KMS-11 (cell line): ENCODE measurements at regions not wholly inside any gene's neighbourhood (a gene's known extent, or its start where the extent isn't known, plus 50 kb on each side); places are given as distances from the start of the nearest gene placed in this dataset.

Experiments
- H2AFZ ChIP-seq: fragments of 200-600 bp; sonication (generic); 2 replicates; pipeline ENCODE4 v1.6.1; 2016; ENCODE audit warnings: antibody characterized with exemption, mixed run types, low read depth
- H3K27ac ChIP-seq: fragments of 200-600 bp; sonication (generic); 2 replicates; pipeline ENCODE4 v1.6.1; 2016; ENCODE audit warnings: mild to moderate bottlenecking, mixed run types
- H3K27me3 ChIP-seq: fragments of 200-600 bp; sonication (generic); 2 replicates; pipeline ENCODE4 v1.6.1; 2017; ENCODE audit warnings: mild to moderate bottlenecking, low read depth, mixed run types, moderate library complexity; ENCODE audit not compliant: insufficient read depth
- H3K36me3 ChIP-seq: fragments of 200-600 bp; sonication (generic); 2 replicates; pipeline ENCODE4 v1.6.1; 2017; ENCODE audit warnings: mild to moderate bottlenecking, mixed run types; ENCODE audit not compliant: insufficient read depth
- H3K4me1 ChIP-seq: fragments of 200-600 bp; sonication (generic); 2 replicates; pipeline ENCODE4 v1.6.1; 2016; ENCODE audit warnings: mild to moderate bottlenecking, low read depth, mixed run types; ENCODE audit not compliant: poor library complexity, severe bottlenecking
- H3K4me2 ChIP-seq: fragments of 200-600 bp; sonication (generic); 2 replicates; pipeline ENCODE4 v1.7.0; 2016; ENCODE audit warnings: mild to moderate bottlenecking, mixed run types
- H3K4me3 ChIP-seq: fragments of 200-600 bp; sonication (generic); IDR thresholded peaks from 2 replicates; pipeline ENCODE4 v1.6.1; 2017; ENCODE audit warnings: low read depth, low read length, mixed read lengths; ENCODE audit not compliant: insufficient read depth
- H3K79me2 ChIP-seq: fragments of 200-600 bp; sonication (generic); 2 replicates; pipeline ENCODE4 v1.6.1; 2016; ENCODE audit warnings: low read depth, mixed run types; ENCODE audit not compliant: insufficient read depth
- H3K9ac ChIP-seq: fragments of 200-600 bp; sonication (generic); 2 replicates; pipeline ENCODE4 v1.6.1; 2016; ENCODE audit warnings: mild to moderate bottlenecking, mixed run types
- H4K20me1 ChIP-seq: fragments of 200-600 bp; sonication (generic); 2 replicates; pipeline ENCODE4 v1.6.1; 2016; ENCODE audit warnings: mild to moderate bottlenecking, mixed run types; ENCODE audit not compliant: insufficient read depth
- TF ChIP-seq, protein P1 (sequence below): fragments of 200-600 bp; sonication (generic); conservative IDR thresholded peaks from 2 replicates; pipeline ENCODE4 v1.6.1; 2017; ENCODE audit warnings: low read depth, mild to moderate bottlenecking, antibody characterized with exemption, low read length, moderate library complexity, mixed read lengths

DNA sequence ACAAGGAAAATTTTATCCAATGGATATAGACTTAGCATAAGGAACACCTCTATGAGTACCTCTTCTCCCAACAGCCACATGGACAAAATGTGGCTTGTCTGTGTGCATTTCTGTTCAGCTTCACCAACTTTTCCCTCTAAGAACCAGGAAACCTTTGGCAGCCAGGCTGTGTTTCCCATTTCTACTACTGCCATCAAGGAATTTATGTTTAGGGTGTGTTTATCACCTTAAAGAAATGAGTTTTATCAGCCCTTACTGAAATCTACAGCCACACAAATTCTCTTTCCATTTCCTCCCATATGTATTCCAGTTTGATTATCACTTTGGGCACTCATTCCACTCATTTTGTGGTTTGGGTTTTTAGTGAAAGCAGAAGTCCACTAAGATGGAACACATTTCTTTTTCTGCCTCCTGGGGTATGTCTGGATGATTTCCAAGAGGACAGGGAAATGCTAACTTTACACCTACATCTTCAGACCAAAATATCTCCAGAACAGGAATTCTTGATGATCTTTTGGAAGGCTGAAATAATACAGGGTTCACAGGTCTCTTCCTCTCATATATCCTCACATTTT, 82.6 kb upstream of the MAOA start:
- Histone ChIP-seq H3K4me1 (no peaks in the 10 kb centered on the region), H2AFZ (no peak overlapping the region), H3K9ac (no peak overlapping the region), H3K4me3 (no peak overlapping the region), H3K36me3 (no peaks in the 10 kb centered on the region), H3K27ac (no peak overlapping the region), H3K27me3 (no peaks in the 10 kb centered on the region), H3K4me2 (no peak overlapping the region), H3K79me2 (no peaks in the 10 kb centered on the region), H4K20me1 (no peaks in the 10 kb centered on the region)
- TF ChIP-seq, protein P1, sequence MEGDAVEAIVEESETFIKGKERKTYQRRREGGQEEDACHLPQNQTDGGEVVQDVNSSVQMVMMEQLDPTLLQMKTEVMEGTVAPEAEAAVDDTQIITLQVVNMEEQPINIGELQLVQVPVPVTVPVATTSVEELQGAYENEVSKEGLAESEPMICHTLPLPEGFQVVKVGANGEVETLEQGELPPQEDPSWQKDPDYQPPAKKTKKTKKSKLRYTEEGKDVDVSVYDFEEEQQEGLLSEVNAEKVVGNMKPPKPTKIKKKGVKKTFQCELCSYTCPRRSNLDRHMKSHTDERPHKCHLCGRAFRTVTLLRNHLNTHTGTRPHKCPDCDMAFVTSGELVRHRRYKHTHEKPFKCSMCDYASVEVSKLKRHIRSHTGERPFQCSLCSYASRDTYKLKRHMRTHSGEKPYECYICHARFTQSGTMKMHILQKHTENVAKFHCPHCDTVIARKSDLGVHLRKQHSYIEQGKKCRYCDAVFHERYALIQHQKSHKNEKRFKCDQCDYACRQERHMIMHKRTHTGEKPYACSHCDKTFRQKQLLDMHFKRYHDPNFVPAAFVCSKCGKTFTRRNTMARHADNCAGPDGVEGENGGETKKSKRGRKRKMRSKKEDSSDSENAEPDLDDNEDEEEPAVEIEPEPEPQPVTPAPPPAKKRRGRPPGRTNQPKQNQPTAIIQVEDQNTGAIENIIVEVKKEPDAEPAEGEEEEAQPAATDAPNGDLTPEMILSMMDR: no peak

- no peaks in the 10 kb centered on the region for H3K79me2 ChIP-seq
- H3K27ac ChIP-seq: no peak overlapping the region
- H4K20me1 ChIP-seq: no peaks in the 10 kb centered on the region
- H3K4me3 ChIP-seq: no peak overlapping the region
- no peak overlapping the region for H3K9ac ChIP-seq
- H2AFZ ChIP-seq: no peak overlapping the region
- TF ChIP-seq, protein P1: no peak
- no peaks in the 10 kb centered on the region for H3K36me3 ChIP-seq
- H3K4me2 ChIP-seq: no peak overlapping the region
- H3K27me3 ChIP-seq: no peaks in the 10 kb centered on the region
- H3K4me1 ChIP-seq: no peaks in the 10 kb centered on the region
Measured at GRCh38 chrX:43580621-43581020, 75.5 kb upstream of the MAOA start.

DNA sequence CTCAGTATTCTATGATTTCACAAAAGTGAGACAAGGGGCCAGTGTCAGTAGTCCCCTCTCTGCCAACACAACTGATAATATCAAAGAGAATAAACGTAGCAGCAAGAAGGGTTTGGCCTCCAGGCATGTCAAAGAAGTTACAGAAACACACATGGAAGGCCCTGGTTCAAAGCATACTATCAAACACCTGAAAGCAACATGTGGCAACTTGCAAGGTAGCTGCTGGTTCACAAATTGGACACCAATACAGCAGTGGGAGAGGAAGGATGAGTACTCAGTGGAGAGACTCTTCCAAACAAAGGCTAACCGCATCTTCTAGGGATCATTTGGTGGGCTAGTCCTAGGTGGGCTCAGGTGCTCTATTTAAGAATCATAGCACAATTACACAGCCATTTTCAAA, 74.9 kb upstream of the MAOA start:
- H3K4me3 ChIP-seq: no peak overlapping the region
- H3K4me1 ChIP-seq: no peaks in the 10 kb centered on the region
- no peak overlapping the region for H2AFZ ChIP-seq
- H3K27ac ChIP-seq: no peak overlapping the region
- no peak overlapping the region for H3K4me2 ChIP-seq
- TF ChIP-seq, protein P1: no peak
- H3K9ac ChIP-seq: no peak overlapping the region
- no peaks in the 10 kb centered on the region for H3K27me3 ChIP-seq
- no peaks in the 10 kb centered on the region for H4K20me1 ChIP-seq
- H3K36me3 ChIP-seq: no peaks in the 10 kb centered on the region
- no peaks in the 10 kb centered on the region for H3K79me2 ChIP-seq

GRCh38 chrX:43581888-43582539, 74.1 kb upstream of the MAOA start:
- no peaks in the 10 kb centered on the region for H3K27me3 ChIP-seq
- no peak overlapping the region for H3K4me3 ChIP-seq
- no peak overlapping the region for H2AFZ ChIP-seq
- no peaks in the 10 kb centered on the region for H3K79me2 ChIP-seq
- H3K27ac ChIP-seq: no peak overlapping the region
- H4K20me1 ChIP-seq: no peaks in the 10 kb centered on the region
- H3K9ac ChIP-seq: no peak overlapping the region
- TF ChIP-seq, protein P1: no peak
- no peak overlapping the region for H3K4me2 ChIP-seq
- H3K36me3 ChIP-seq: no peaks in the 10 kb centered on the region
- no peaks in the 10 kb centered on the region for H3K4me1 ChIP-seq
